RPMI7951 (cell line): ENCODE measurements at regions not wholly inside any gene's neighbourhood (a gene's known extent, or its start where the extent isn't known, plus 50 kb on each side); places are given as distances from the start of the nearest gene placed in this dataset.

Experiments
- DNase-seq: peaks from one replicate; pipeline ENCODE4 v3.0.0-alpha.2; 2012; ENCODE audit warnings: low read depth

DNA sequence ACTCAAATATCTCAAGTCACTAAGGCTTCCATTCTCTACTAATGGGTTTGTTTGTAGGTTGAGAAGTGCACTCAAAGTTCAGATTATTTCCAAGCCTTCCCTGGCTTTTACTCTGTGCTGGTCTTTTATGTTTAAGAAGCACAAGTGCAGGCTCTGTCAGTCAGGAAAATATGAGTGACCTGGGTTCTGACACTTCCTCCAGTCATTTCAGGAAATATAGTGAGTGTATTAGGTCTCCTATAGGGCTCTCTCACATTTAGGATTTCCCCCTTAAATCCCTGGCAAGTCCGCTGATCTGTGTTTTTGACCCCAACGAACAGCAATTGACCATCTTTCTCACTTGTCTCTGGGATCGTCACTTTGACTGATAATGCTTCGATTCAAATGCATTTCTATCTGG, 210.2 kb downstream of the ARPP21 start:
- DNase-seq: no peak

DNA sequence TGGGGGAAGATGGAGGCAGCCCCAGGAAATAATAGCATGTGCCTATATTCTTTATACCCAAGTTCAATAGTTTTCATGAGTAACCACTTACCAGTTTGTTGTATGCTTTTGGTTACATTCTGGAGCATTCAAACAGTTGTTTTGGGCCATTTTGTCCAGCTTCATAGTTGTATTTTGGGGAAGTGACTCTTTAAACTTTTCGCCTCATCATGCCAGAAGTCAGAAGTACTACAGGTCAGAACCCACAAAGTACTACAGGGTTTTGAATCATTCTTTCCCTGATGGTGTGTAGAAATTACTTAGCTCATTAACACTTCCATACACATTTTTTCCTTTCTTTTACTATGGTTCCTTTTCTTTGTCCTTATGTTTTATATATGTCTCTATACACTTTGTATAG, 210.6 kb downstream of the ARPP21 start:
- no peak for DNase-seq

DNA sequence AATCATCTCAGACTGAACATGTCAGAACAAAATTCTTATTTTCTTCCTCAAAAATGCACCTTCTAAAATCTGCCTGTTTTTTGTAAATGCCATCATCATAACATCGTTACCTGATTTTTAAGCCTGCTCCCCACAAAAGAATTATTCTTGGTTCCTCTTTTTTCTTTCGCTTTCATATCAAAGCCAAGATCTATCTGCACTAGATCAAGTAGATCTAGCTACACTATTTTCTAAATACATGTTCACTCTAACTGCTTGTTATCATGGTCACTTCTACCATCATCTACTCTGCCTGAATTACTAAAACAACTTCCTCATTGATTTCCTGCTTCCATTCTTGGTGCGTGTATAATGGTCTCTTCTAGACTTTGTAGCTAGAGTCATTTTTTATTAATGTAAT, 217.7 kb downstream of the ARPP21 start:
- DNase-seq: no peak

DNA sequence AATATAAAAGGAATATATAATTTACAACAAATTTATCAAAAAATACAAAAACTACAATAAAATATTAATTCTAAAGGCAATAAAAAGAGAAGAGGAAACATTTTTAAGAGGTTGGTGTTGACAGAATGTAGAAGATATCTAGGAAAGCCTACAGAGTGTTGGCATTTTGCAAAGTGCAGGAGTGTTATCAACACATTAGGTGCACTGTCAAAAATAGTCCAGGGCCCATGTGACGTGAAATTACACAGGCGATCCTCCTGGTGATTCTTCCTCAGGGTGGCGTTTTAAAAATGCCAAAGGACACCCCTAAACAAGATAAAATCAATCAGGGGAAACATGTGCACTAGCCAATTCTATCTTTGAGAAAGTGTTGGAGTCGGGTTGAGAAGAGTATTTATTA, 222.7 kb downstream of the ARPP21 start:
- DNase-seq: no peak

DNA sequence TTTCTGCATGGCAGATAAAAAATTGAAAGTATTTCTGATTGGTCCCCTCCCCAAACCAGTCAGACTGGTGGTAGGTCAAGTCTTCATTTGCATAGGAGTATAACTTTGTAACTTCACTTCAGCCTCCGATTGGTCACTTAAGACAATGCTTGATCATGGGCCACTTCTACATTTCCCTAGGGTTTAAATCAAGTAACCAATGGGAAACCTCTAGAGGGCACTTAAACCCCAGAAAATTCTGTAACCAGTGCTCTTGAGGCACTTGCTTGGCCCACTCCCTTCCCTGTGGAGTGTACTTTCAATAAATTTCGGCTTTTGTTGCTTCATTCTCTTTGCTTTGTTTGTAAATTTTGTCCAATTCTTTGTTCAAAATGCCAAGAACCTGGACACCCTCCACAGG, 225.5 kb downstream of the ARPP21 start:
- DNase-seq: peak; percentile 0

DNA sequence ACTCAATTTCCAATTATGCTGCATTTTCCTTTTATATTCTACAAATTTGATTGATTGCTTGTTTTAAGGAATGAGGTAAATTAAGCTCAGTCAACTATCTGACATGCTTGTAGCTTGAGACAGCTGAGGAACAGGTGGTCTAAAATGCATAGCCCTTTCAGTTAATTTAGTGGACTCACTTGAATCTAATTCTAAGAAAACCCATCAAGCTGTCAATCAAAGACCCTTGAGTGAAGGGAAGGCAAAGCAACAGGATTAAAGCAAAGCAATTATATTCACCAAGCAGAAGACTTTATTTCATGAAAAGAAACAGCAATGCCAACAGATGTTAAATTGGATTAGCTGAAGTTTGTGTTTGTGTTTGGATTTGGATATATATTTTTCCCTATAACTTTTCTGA, 228.5 kb downstream of the ARPP21 start:
- DNase-seq: no peak

DNA sequence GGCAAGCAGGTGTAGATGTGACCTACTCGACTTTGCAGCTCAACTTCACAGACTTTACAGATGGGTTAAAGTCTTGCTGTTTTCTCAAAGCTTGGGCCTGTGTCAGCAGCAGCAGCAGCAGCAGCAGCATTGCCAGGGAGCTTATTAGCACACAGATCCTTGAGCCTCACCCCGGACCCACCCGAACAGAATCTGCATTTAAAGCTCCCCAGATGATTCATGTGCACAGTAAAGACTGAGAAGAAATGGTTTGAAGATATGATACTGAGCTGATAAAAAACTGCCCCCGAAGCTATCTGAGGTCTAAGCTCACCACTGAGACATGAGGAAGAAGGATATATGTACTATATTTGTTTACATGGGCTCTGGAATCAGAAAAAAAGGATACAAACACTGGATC, 231.7 kb downstream of the ARPP21 start:
- no peak for DNase-seq

DNA sequence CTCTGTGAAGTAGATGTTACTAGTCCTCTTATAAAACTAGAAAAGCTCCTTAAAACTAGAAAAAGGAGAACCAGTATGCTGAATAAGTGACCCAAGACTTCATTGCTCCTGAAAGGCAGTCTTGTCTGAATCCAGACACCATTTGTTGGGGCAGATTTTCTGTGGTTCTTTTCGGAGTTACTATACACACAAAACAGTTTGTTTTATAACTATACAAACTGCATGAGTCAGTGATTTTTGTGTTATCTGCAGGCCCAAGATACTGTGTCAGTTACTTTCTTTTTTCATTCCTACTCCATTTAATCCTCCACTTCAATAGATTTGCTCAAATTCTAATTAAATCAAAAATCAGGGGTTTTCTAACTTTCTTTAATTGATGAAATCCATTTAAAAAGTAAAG, 244.6 kb downstream of the ARPP21 start:
- no peak for DNase-seq

DNA sequence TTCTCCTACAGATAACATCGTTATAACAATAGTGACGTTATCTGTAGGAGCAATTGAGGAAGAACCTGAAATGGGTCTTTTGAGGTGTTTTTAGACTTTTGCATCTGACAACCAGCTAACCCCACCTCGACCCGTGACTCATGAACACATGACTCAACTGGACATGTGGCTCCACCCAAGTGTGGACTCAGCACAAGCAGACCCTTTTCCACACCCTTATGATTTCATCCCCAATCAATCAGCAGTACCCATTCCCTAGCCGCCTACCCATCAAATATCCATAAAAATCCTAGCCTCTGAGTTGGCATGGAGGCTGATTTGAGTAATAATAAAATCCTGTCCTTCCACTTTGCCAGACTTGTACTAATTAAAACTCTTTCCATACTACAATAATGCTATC, 255.4 kb downstream of the ARPP21 start:
- DNase-seq: peak; percentile 5

DNA sequence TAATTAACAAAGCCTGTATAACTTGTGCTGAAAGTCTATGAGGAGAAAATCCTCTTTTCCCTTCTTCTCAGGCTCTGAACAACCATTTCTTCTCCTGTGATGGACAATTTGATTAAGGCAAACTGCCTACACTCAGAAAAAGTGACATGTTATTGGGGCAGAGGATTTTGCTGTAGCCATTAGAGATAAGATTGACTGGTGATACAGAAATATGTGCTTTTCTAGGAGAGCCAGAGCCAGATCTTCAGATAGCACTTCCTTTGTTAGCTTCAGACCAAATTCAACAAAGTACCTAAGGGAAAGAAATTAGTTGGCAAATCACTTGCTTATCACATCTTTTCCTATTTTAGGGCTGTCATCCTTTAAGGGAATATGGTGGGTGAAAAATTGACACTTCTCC, 259.9 kb downstream of the ARPP21 start:
- DNase-seq: no peak

DNA sequence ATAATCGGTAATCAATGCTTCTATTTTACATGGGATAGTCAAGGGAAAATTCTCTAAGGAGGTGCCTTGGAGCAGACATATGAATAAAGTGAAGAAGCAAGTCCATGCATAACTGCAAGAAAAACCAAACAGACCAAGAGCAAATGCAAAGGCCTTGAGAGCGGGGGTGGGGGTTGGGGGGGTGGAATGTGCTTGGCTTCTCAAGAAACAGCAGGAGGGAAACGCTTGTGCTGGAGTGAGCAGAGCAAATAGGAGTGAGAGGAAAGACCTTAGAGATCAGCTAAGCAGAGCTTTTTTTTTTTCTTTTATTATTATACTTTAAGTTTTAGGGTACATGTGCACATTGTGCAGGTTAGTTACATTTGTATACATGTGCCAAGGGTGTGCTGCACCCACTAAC, 260.8 kb downstream of the ARPP21 start:
- no peak for DNase-seq

DNA sequence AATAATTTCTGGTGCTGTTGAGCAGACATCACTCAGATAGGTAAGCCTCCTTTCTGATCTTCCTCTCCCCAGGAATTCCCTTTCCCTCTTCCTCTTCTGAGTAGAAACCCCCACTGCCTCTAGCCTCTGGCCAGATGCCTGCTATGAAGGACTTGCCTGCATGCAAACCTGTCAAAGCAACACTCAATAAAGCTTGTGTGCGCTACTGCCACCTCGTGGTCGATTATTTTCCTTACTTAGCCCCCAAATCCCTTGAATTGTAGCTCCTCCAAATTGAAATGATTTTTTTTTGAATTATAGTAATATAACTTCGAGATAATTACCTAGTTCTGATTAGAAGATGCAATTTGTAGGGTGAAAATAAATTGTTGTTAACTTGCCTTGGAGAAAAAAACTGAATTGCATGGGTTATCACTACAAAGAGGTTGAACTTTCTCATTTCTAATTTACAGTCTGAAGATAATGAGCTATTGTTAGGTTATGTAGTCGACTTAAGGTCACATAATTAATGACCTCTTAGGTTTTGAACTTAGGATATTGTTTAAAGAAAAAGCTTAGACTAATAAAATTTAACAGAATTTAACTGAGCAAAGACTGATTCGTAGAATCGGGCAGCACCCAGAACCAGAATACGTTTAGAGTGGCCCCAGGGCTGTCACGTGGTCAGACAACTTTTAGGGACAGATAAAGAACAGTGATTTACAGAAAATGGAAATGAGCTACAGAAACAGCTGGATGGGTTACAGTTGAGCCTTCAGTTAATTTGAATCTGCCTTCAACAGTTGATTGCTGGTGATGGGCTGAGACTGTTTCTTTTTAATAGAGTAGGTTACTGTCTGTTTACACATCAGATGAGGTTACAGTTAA, 269.3 kb downstream of the ARPP21 start:
- DNase-seq: peak; percentile 47

DNA sequence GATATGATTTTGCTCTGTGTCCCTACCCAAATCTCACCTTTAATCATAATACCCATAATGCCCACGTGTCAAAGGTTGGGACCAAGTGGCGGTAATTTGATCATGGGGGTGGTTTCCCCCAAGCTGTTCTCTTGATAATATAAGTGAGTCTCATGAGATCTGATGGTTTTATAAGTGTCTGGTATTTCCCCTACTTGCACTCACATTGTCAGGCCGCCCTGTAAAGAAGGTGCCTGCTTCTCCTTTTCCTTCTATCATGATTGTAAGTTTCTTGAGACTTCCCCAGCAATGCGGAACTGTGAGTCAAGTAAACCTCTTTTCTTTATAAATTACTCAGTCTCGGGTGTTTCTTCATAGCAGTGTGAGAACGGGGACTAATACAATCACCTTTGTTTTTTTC, 279.8 kb downstream of the ARPP21 start:
- no peak for DNase-seq

DNA sequence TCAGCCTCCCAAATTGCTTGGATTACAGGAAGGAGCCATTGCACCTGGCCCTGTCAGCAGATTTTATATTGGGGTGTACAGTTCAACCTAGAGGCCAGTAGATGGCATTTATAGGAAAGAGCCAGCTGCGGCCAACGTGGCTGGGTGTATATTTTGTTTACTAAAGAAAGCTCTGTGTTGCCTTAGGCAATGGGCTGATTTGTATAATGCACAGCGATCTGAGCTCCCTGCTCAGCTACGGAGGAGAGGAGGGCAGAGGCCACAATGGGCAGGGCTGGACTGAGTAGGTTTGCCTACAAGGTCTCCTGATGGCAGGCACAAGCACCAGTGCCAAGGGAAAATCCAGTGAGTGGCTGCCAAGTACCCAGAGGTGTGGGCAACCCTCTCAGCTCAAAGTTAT, 282.4 kb downstream of the ARPP21 start:
- peak; percentile 11 for DNase-seq

DNA sequence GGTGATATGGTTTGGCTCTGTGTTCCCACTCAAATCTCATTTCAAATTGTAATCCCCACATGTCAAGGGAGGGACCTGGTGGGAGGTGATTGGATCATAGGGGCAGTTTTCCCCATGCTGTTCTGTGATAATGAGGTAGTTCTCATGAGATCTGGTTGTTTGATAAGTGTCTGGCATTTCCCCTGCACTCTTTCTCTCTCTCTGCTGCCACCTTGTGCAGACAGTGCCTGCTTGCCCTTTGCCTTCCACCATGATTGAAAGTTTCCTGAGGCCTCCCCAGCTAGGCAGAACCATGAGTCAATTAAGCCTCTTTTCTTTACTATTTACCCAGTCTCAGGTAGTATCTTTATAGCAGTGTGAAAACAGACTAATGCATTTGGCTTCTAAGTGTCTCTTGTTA, 284.7 kb downstream of the ARPP21 start:
- DNase-seq: peak; percentile 43

DNA sequence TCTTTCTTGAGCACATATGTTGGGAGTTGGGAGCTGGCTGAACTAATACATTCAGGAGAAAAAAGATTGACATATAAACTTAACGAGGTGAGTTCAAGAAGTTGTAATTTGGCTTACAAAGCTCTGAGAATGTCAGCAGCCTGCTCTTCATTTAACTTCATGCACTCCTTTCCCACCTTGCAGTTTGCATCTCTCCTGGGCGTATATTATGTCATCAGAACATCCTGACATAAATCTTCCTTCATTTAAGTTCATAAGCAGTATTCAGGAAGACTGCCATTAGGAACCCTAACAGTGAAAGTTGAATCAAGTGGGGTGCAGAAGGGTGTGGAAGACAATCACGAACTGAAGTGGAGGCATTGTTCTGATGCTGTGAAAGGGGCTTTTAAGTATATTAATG, 288.1 kb downstream of the ARPP21 start:
- DNase-seq: no peak

DNA sequence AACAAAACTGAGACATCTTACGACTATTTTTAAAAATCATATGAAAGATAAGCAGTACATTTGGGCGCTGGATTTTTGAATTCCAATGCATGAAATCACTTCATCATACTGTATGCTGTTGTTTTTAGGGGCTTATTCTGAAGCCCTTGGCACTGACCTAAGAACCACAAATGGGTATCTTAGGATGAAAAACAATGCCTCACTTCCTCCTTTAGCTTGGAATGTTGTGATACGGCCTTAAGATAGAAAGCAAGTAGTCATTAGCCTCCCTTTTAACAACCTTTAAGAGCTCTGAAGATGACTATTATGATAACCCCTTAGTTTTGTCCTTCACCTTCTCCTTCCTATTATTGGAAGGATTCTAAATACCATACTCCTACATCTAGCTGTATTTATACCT, 289.8 kb downstream of the ARPP21 start:
- peak; percentile 41 for DNase-seq

DNA sequence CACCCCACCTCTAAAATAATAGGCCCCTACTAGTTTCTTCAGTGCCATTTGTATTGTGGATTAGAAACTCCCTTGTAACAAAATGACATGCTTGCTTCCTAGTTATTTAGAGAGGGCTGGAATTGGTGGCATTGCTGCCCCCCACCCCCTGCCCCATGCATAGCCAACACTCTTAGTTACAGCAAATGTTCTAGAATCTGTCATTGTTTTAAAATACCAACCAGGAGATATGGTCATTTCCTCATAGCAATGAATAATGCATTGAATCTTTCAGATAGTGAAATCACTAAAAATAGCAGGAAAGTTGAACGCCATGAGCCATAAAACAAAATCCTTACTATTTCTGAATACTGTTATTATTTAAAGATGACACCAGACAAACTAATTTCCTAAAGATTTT, 292.5 kb downstream of the ARPP21 start:
- DNase-seq: no peak

DNA sequence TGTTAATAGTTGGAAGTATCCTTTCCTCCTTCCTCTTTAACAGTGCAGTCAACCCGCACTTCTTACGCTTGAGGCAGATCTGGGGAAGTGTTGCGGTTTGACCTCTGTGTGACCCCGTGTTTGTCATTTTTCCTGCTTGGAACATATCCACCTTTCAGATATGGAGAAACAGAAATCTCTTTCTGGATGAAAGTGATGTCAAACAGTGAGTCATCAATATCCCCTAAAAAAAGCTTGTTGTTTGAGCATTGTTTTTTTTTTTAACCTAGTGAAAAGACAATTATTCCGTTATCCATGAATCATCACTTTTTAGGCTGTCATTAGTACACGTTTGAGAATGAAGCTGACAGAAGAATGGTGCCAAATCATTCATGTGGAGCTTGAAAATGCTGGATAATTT, 293.7 kb downstream of the ARPP21 start:
- peak; percentile 89 for DNase-seq

DNA sequence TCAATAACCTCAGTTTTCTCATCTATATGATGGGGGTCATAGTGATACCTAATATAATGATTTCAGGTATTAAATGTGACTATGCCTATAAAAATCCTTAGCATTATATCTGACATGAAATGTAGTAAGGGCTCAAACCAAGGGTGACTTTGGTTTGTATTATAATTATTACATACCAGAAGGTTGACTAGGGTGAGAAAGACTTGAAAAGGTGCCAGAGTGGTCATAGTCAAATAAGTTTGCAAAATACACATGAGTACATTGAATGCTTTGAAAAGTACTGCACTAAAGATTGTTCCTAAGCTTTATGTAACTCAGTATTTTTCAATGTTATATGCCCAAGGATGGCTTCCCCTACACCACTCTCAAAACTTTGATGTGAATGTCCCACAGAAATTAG, 297.2 kb downstream of the ARPP21 start:
- DNase-seq: no peak

DNA sequence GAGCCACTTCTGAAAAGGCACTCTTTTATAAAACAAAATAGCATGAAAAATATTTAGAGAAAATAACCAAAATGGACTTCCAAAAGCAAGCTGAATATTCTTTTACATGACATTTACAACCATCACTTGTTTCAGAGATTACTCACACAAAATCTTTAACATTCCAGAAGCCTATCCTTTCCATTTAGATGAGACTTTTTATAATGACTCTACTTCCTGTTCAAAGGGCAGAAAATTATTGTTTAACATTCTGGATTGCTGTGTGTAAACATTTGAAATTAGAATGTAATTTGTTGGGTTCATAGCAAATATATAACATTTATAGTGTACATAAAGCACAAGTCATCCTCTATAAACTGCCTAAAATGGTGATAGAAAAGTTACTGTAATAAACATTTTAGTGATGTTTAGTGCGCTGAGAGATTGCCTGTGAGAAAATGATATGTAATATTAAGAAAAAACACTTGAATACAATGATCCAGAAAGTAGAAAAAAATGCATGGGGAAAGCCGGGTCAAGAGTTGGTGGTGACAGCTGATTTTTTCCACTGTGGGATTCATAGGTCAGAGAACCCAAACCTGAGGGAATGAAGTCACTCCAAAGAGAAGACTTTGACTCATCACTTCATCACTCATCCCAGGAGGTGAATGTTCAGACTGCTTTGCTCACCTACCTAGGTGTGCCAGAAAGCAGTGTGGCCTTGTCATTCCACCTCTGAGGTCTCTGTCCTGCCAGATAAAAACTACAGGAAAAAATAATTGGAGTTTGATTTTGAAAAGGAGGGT, 305.8 kb downstream of the ARPP21 start:
- DNase-seq: peak; percentile 19

DNA sequence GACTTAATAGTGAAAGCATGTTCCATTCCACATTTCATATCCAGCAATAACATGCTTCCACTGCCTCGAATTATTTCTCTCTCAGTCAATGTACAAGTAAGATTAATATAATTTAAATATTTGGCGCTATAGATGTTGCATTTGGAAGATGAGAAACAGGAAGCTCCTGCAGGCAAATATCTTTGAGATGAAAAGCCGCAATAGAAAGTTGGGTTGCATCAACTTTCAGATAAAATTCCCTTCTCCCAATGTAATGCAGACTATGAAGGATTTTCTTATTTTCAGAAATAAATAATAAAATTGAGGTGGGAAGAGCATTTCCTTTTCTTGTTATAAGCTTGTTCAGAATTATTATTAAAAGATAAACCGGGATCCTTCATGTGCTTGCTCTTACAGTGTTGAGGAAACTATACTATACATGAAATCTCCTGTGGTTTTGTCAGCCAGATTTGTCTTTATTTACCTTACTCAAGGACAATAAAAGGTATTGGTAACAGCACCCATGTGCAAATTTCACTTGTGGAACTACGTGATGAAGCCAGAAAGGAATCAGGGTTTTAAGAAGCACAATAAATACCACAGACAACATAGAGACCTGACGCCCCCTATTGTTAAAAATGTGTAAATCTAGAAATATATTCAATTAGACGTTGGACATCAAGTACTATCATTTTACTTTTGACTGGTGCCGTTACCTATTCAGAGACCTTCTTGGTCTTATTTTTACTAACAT, 307.0 kb downstream of the ARPP21 start:
- peak; percentile 29 for DNase-seq
